ENCODE measurements at regions not wholly inside any gene's neighbourhood (a gene's known extent, or its start where the extent isn't known, plus 50 kb on each side); places are given as distances from the start of the nearest gene placed in this dataset.

GRCh38 chr17:52537421-52537820 lies 378.9 kb upstream of the CA10 start:
- Mint-ChIP-seq H3K9me3 (ENCODE audit: unreplicated experiment) (peaks cover 17% of the 10 kb centered on the region), H3K36me3 (ENCODE audit: unreplicated experiment) (no peaks in the 10 kb centered on the region), H3K4me1 (ENCODE audit: unreplicated experiment) (no peaks in the 10 kb centered on the region), H3K27me3 (ENCODE audit: unreplicated experiment) (no peaks in the 10 kb centered on the region), H3K4me3 (ENCODE audit: unreplicated experiment) (no peak overlapping the region), H3K27ac (ENCODE audit: unreplicated experiment) (no peak overlapping the region)
- DNase-seq (ENCODE audit: extremely low spot score, unreplicated experiment) = no peak
- TF ChIP-seq CTCF (IDR thresholded peaks at IDR 0.05) = no peak

DNA sequence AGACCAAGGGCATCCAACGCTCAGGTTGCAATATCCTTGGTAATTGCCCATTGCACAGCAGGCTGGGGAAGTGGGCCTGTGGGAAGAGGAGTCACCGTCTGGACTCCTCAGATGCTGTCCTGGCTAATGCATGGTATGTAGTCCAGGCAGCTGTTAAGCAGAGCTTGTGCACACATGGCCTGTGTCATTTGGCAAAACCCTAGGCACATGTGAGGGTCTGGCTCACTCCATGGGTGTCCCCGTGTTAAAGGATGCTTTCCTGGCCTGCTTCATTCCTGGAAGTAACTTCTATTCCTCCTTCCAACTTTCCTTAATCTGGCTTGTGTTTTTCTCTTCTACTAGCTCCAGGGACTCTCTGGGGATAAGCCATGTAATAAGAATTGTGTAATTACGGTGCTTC lies 378.0 kb upstream of the CA10 start:
- H3K4me1 Mint-ChIP-seq (ENCODE audit: unreplicated experiment) = no peaks in the 10 kb centered on the region
- no peak for DNase-seq (ENCODE audit: extremely low spot score, unreplicated experiment)
- no peak overlapping the region for H3K27ac Mint-ChIP-seq (ENCODE audit: unreplicated experiment)
- H3K9me3 Mint-ChIP-seq (ENCODE audit: unreplicated experiment) = peaks cover 13% of the 10 kb centered on the region
- H3K36me3 Mint-ChIP-seq (ENCODE audit: unreplicated experiment) = no peaks in the 10 kb centered on the region
- H3K4me3 Mint-ChIP-seq (ENCODE audit: unreplicated experiment) = no peak overlapping the region
- H3K27me3 Mint-ChIP-seq (ENCODE audit: unreplicated experiment) = no peaks in the 10 kb centered on the region
- TF ChIP-seq CTCF (IDR thresholded peaks at IDR 0.05) = no peak

DNA sequence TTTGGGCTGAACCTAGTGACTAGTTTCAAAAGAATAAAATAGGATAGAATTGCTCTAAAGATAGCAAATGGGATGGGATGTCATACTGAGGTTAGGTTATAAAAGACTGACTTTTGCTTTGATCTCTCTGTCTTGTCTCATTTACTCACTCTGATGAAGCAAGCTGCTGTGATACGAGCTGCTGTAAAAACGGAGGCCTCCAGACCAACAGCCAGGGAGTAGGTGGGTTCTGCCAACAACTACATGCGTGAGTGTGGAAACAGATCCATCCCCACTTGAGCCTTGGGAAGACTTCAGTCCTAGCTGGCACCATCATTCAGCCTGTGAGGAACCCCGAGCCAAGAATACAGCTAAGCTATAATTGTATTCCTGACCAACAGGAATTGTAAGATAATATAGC lies 373.9 kb upstream of the CA10 start:
- no peak overlapping the region for H3K4me3 Mint-ChIP-seq (ENCODE audit: unreplicated experiment)
- DNase-seq (ENCODE audit: extremely low spot score, unreplicated experiment) = no peak
- no peak overlapping the region for H3K27ac Mint-ChIP-seq (ENCODE audit: unreplicated experiment)
- H3K27me3 Mint-ChIP-seq (ENCODE audit: unreplicated experiment) = no peaks in the 10 kb centered on the region
- peaks cover 12% of the 10 kb centered on the region for H3K9me3 Mint-ChIP-seq (ENCODE audit: unreplicated experiment)
- TF ChIP-seq CTCF (IDR thresholded peaks at IDR 0.05) = no peak
- H3K4me1 Mint-ChIP-seq (ENCODE audit: unreplicated experiment) = no peaks in the 10 kb centered on the region
- H3K36me3 Mint-ChIP-seq (ENCODE audit: unreplicated experiment) = no peaks in the 10 kb centered on the region

DNA sequence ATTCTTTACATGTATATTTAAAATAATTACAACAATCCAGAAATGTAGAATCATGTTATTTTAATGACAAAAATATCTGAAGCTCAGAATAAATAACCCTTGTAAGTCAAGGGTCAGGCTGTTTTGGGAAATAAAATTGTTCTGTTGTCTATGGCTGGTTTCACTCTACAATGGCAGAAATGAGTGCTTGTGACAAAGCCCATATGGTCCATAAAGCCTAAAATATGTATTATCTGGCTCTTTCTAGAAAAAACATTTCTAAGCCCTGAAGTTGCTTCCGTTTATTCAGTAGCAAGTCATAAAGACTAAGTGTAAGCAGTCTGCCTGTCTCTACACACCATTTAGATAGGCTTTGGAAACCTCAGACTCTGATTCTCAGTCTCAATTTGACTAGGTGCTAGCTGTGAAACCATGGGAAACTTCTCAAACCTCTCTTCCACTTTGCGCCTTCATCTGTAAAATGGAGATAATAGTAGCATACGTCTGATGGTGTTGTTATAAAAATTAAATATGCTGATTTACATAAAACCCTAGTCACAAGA lies 365.7 kb upstream of the CA10 start:
- Mint-ChIP-seq H3K27ac (ENCODE audit: unreplicated experiment) (no peak overlapping the region), H3K27me3 (ENCODE audit: unreplicated experiment) (no peaks in the 10 kb centered on the region), H3K4me3 (ENCODE audit: unreplicated experiment) (no peak overlapping the region), H3K36me3 (ENCODE audit: unreplicated experiment) (no peaks in the 10 kb centered on the region), H3K4me1 (ENCODE audit: unreplicated experiment) (no peaks in the 10 kb centered on the region), H3K9me3 (ENCODE audit: unreplicated experiment) (peaks cover 4% of the 10 kb centered on the region)
- TF ChIP-seq CTCF (IDR thresholded peaks at IDR 0.05) = no peak
- DNase-seq (ENCODE audit: extremely low spot score, unreplicated experiment) = no peak

- no peak for DNase-seq (ENCODE audit: extremely low spot score, unreplicated experiment)
- TF ChIP-seq CTCF (IDR thresholded peaks at IDR 0.05) = no peak
- Mint-ChIP-seq H3K9me3 (ENCODE audit: unreplicated experiment) (peaks cover 21% of the 10 kb centered on the region), H3K36me3 (ENCODE audit: unreplicated experiment) (no peaks in the 10 kb centered on the region), H3K4me3 (ENCODE audit: unreplicated experiment) (no peak overlapping the region), H3K27me3 (ENCODE audit: unreplicated experiment) (no peaks in the 10 kb centered on the region), H3K27ac (ENCODE audit: unreplicated experiment) (no peak overlapping the region), H3K4me1 (ENCODE audit: unreplicated experiment) (no peaks in the 10 kb centered on the region)
These were observed 358.7 kb upstream of the CA10 start for GRCh38 chr17:52517176-52517575.

All from osteocyte (in vitro differentiated cells).